Activated T-cell treated with anti-CD3 and anti-CD28 coated beads, Interleukin-2, amount 50 U/mL, for 72 hours (primary cell): ENCODE measurements at regions not wholly inside any gene's neighbourhood (a gene's known extent, or its start where the extent isn't known, plus 50 kb on each side); places are given as distances from the start of the nearest gene placed in this dataset.

Experiments
- ATAC-seq, 2 donors: fragments of 150-1000 bp; cut with Tn5 transposase; replicated peaks in 1 of 2; 2 replicates each; pipeline ENCODE4 v1.10.0; 2021; ENCODE audit warnings: moderate library complexity in 2 of 2, mild to moderate bottlenecking in 1 of 2
- DNase-seq, 2 donors: peaks; one replicate each; pipeline ENCODE4 v3.0.0; 2021 to 2022; ENCODE audit warnings: mixed read lengths in 1 of 2
- H3K27ac Mint-ChIP-seq: one replicate; pipeline ENCODE4 v1.8.0; 2022; ENCODE audit warnings: mild to moderate bottlenecking, moderate library complexity, mixed read lengths
- H3K27me3 Mint-ChIP-seq: one replicate; pipeline ENCODE4 v1.8.0; 2022; ENCODE audit warnings: low read depth, mixed read lengths
- H3K36me3 Mint-ChIP-seq, 2 donors: one replicate each; pipeline ENCODE4 v1.8.0; 2022; ENCODE audit warnings: mixed read lengths in 2 of 2, mild to moderate bottlenecking in 1 of 2; ENCODE audit not compliant: insufficient read depth in 2 of 2
- H3K4me1 Mint-ChIP-seq: one replicate; pipeline ENCODE4 v1.8.0; 2022; ENCODE audit warnings: low read depth, mixed read lengths
- H3K4me3 Mint-ChIP-seq, 2 donors: one replicate each; pipeline ENCODE4 v1.8.0; 2022; ENCODE audit warnings: mild to moderate bottlenecking in 2 of 2, mixed read lengths in 2 of 2, moderate library complexity in 2 of 2
- H3K9me3 Mint-ChIP-seq, 2 donors: one replicate each; pipeline ENCODE4 v1.8.0; 2022; ENCODE audit warnings: mixed read lengths in 2 of 2

DNA sequence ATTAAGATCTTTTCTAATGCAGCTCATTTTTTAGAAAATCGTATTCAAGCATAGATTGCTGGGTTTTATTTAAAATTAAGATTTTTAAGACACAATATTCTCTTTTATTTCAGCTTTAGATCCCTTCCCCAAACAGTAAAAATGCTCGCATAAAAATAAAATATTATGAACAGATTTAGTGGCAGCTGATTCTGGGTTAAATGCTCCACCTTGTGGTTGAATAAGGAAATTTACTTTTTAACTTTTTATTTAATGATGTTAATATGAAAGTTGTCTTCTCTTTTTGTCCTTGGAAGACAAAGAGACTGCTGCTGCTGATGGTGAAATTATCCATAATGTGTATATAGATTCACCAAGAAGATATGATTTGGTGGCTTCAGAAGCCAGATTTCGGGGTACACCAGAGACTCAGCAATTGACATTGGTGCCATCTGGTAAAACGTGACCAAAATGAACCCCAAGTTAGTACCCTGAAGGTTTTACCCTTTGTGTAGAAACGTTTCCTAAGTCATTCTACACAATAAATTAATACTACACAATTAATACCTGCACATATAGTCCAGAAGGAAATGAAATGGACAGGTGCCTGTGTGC, 128.0 kb downstream of the ADAMTS1 start:
- H3K27ac Mint-ChIP-seq = no peak overlapping the region
- H3K27me3 Mint-ChIP-seq = no peaks in the 10 kb centered on the region
- no peaks in the 10 kb centered on the region for H3K9me3 Mint-ChIP-seq
- H3K4me1 Mint-ChIP-seq = peaks cover 4% of the 10 kb centered on the region
- DNase-seq (no peak), ATAC-seq (no peak)
- H3K4me3 Mint-ChIP-seq = no peak overlapping the region
- H3K36me3 Mint-ChIP-seq = no peaks in the 10 kb centered on the region

DNA sequence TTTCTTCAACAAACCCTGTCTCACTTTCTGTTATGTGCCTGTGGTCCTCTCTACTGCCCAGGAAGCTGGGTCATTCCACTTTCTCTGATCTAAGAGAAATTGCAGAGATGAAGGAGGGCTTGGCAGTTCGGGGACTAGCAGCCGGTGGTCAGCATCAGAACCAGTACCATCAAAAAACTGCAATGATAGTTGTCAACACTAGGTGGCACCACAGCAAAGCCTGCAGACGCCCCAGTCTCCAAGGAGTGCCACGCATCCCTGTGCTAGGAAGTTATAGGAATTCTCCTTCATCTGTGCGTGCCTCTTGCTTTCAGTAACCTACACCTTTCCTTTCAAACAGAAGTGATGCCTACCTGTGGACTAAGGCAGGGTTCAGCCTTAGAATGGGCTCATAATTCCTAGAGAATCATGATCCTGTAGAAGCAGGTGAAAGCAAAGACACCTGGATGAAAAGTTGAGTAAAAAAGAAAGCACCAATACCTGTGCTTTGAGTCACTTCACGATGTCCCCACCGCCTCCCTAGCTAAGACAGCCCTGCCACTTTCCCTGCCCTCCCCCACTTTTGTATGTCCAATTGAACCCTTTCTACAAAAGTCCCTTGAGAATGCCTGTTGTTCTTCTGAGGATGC, 129.2 kb downstream of the ADAMTS1 start:
- no peaks in the 10 kb centered on the region for H3K36me3 Mint-ChIP-seq
- no peaks in the 10 kb centered on the region for H3K27me3 Mint-ChIP-seq
- H3K4me3 Mint-ChIP-seq = no peak overlapping the region
- H3K27ac Mint-ChIP-seq = no peak overlapping the region
- ATAC-seq (peak in 1 of 2 donors; percentile 46), DNase-seq (peak; percentile 31)
- no peaks in the 10 kb centered on the region for H3K9me3 Mint-ChIP-seq
- peaks cover 4% of the 10 kb centered on the region for H3K4me1 Mint-ChIP-seq

- no peak for DNase-seq
These were observed 130.1 kb downstream of the ADAMTS1 start for GRCh38 chr21:26715116-26715515.

GRCh38 chr21:26710155-26710554, 135.1 kb downstream of the ADAMTS1 start:
- ATAC-seq (no peak), DNase-seq (no peak)
- H3K9me3 Mint-ChIP-seq = no peaks in the 10 kb centered on the region
- H3K36me3 Mint-ChIP-seq = no peaks in the 10 kb centered on the region
- no peaks in the 10 kb centered on the region for H3K4me1 Mint-ChIP-seq
- no peak overlapping the region for H3K4me3 Mint-ChIP-seq
- H3K27me3 Mint-ChIP-seq = no peaks in the 10 kb centered on the region
- no peak overlapping the region for H3K27ac Mint-ChIP-seq

More at GRCh38 chr21:26715116-26715515, 130.1 kb downstream of the ADAMTS1 start:
- Mint-ChIP-seq H3K9me3 (no peaks in the 10 kb centered on the region), H3K36me3 (no peaks in the 10 kb centered on the region), H3K27me3 (no peaks in the 10 kb centered on the region), H3K27ac (no peak overlapping the region), H3K4me3 (no peak overlapping the region), H3K4me1 (peaks cover 4% of the 10 kb centered on the region)
- ATAC-seq = no peak

DNA sequence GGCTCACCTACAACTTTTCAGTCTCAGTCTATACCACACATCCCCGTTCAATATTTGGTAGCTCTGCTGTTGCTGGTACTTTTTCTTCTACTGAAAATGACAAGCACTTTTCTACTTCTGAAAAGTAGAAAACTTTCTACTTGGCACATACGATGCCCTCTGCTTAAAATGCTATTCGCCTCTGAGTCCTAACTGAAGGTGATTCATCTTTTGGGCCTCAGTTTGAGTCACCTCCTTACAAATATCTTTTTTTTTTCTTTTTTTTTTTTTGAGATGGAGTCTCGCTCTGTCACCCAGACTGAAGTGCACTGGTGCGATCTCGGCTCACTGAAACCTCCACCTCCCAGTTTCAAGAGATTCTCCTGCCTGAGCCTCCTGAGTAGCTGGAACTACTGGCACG, 136.0 kb upstream of the CYYR1 start:
- ATAC-seq (peak; percentile 75 to 76), DNase-seq (no peak)
- H3K27ac Mint-ChIP-seq = no peak overlapping the region
- H3K9me3 Mint-ChIP-seq = no peaks in the 10 kb centered on the region
- no peaks in the 10 kb centered on the region for H3K4me1 Mint-ChIP-seq
- no peaks in the 10 kb centered on the region for H3K27me3 Mint-ChIP-seq
- H3K4me3 Mint-ChIP-seq = peak overlapping the region in 1 of 2 donors; percentile 23
- H3K36me3 Mint-ChIP-seq = no peaks in the 10 kb centered on the region

DNA sequence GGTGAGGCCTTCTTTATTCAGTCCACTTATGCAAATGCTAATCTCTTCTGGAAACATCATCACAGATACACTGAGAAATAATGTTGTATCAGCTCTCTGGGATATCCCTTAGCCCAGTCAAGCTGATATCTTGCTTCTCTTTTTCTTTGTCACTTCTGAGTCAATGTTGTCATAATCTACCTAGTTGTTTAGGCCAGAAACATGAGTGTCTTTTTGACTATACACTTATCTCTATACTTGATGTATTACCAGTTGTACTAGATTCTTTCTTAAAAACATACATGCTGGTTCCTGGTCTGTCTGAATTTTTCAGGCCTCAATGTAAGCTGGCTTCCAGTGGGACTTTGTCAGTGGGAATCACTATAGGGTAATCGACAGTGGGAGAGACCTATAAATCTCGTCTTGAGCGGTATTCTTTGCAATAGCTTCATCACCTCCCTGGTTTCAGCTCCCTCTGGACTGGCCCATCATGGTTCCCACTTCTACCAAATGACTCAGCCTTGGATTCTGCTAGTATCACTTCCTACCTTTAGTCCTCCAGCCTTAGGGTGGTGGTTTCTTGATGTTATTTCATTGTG, 135.2 kb upstream of the CYYR1 start:
- ATAC-seq (peak; percentile 56 to 74), DNase-seq (no peak)
- no peaks in the 10 kb centered on the region for H3K4me1 Mint-ChIP-seq
- H3K27ac Mint-ChIP-seq = no peak overlapping the region
- no peaks in the 10 kb centered on the region for H3K36me3 Mint-ChIP-seq
- H3K9me3 Mint-ChIP-seq = no peaks in the 10 kb centered on the region
- H3K4me3 Mint-ChIP-seq = no peak overlapping the region
- no peaks in the 10 kb centered on the region for H3K27me3 Mint-ChIP-seq

DNA sequence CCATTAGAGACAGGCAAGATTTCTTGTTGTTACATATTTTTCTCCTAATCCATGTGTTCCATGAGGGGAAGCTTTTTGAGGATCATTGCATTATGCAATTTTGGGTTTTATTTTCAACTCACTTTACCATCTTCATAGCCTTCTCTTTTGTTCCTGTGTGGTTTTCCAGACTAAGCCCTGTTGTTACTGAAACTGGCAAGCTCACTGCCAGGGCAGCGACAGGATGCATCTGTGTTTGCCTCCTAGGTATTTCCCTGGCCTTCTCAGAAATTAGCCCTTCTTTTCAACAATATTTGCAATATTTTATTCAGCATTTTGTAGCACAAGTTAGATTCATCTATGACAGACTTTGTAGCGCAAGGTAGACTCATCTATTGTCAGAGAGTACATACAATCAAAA, 134.2 kb upstream of the CYYR1 start:
- DNase-seq (no peak), ATAC-seq (no peak)
- H3K27me3 Mint-ChIP-seq = no peaks in the 10 kb centered on the region
- H3K36me3 Mint-ChIP-seq = peaks cover 0 to 3% of the 10 kb centered on the region in 2 donors
- peaks cover 0 to 2% of the 10 kb centered on the region in 2 donors for H3K9me3 Mint-ChIP-seq
- no peak overlapping the region for H3K4me3 Mint-ChIP-seq
- no peaks in the 10 kb centered on the region for H3K4me1 Mint-ChIP-seq
- H3K27ac Mint-ChIP-seq = no peak overlapping the region

GRCh38 chr21:26698416-26698815, 125.3 kb upstream of the CYYR1 start:
- no peaks in the 10 kb centered on the region for H3K4me1 Mint-ChIP-seq
- peaks cover 5% of the 10 kb centered on the region for H3K27me3 Mint-ChIP-seq
- DNase-seq (no peak), ATAC-seq (no peak)
- no peak overlapping the region for H3K4me3 Mint-ChIP-seq
- peaks cover 0 to 2% of the 10 kb centered on the region in 2 donors for H3K9me3 Mint-ChIP-seq
- H3K27ac Mint-ChIP-seq = no peak overlapping the region
- peaks cover 0 to 3% of the 10 kb centered on the region in 2 donors for H3K36me3 Mint-ChIP-seq

DNA sequence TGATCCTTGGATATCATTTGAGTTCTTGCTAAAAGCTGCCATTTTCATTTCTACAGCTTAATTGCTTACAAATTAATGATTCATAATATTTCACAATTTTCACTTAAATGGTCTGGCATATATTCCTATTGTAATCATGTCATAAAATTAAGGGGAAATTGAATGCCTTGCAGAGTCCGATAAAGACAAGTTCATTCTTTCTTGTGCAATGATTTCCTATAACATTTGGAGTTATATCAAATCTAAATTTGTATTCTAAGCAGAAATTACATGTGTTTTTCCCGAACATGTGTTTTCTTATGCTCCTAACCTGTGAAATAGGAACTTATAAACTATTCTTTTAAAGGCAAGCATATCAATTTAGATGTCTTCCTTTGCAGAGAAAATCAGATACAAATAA, 118.3 kb upstream of the CYYR1 start:
- Mint-ChIP-seq H3K4me3 (no peak overlapping the region), H3K36me3 (no peaks in the 10 kb centered on the region), H3K27ac (no peak overlapping the region), H3K9me3 (peaks cover 0 to 3% of the 10 kb centered on the region in 2 donors), H3K4me1 (peaks cover 1% of the 10 kb centered on the region), H3K27me3 (peaks cover 8% of the 10 kb centered on the region)
- DNase-seq (no peak), ATAC-seq (no peak)

DNA sequence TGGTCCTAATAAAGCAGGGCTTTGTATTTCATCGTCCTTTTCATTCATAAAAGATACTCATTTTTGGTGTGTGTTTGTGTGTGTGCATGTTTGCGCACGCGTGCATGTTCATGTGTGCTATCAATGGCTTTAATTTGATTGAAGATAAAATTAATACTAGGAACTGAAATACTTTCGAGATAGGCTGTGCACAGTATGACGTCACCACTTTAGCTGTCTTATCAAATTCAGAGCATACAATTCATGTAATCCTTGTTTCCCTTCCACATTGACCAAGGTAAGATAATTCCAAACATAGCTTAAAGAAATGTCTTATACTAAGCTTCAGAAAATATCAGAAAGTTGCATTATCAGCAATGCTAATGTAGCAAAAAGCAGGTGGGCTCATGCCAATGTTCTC, 113.6 kb upstream of the CYYR1 start:
- H3K36me3 Mint-ChIP-seq = no peaks in the 10 kb centered on the region

GRCh38 chr21:26686278-26686677, 113.2 kb upstream of the CYYR1 start:
- Mint-ChIP-seq H3K27ac (no peak overlapping the region), H3K4me1 (peaks cover 5% of the 10 kb centered on the region), H3K9me3 (peaks cover 2 to 5% of the 10 kb centered on the region in 2 donors), H3K36me3 (no peaks in the 10 kb centered on the region), H3K27me3 (no peaks in the 10 kb centered on the region), H3K4me3 (peak overlapping the region; percentile 32 to 67)
- ATAC-seq = peak in 1 of 2 donors; percentile 45
- DNase-seq = peak in 1 of 2 donors; percentile 12

More for the DNA sequence above, 113.6 kb upstream of the CYYR1 start:
- ATAC-seq (no peak), DNase-seq (no peak)
- Mint-ChIP-seq H3K27me3 (no peaks in the 10 kb centered on the region), H3K9me3 (peaks cover 2 to 5% of the 10 kb centered on the region in 2 donors), H3K4me3 (no peak overlapping the region), H3K27ac (no peak overlapping the region), H3K4me1 (peaks cover 5% of the 10 kb centered on the region)

DNA sequence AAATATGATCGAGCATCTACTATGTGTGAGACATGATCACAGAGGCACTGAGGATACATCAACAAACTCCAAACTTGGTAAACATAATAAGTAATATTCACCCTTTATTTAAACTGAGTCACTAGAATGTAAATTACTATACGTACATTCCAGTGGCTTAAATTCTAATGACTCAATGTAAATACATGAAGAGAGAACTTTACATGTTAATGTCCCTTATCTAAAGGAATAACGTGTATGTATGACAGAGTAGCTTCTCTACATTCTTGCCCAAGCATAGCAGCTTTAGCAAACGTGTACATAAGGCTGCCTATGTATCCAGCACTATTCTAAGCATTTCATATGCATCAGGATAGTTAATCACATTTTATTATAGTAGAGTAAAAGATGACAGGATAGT, 111.8 kb upstream of the CYYR1 start:
- no peak for DNase-seq
- Mint-ChIP-seq H3K27me3 (no peaks in the 10 kb centered on the region), H3K27ac (no peak overlapping the region), H3K4me1 (peaks cover 5% of the 10 kb centered on the region), H3K9me3 (peaks cover 2 to 5% of the 10 kb centered on the region in 2 donors), H3K4me3 (no peak overlapping the region), H3K36me3 (no peaks in the 10 kb centered on the region)
- no peak for ATAC-seq

GRCh38 chr21:26683996-26684395, 110.9 kb upstream of the CYYR1 start:
- H3K9me3 Mint-ChIP-seq = peaks cover 2 to 5% of the 10 kb centered on the region in 2 donors
- no peaks in the 10 kb centered on the region for H3K27me3 Mint-ChIP-seq
- H3K36me3 Mint-ChIP-seq = no peaks in the 10 kb centered on the region
- peaks cover 5% of the 10 kb centered on the region for H3K4me1 Mint-ChIP-seq
- DNase-seq (no peak), ATAC-seq (no peak)
- H3K27ac Mint-ChIP-seq = no peak overlapping the region
- no peak overlapping the region for H3K4me3 Mint-ChIP-seq
